SK-N-MC (cell line): ENCODE measurements at regions not wholly inside any gene's neighbourhood (a gene's known extent, or its start where the extent isn't known, plus 50 kb on each side); places are given as distances from the start of the nearest gene placed in this dataset.

ENCODE experiments used
- EZH2 ChIP-seq: fragments of 200-600 bp; sonication (generic); IDR thresholded peaks from one replicate; pipeline ENCODE4 v1.6.1; 2017; ENCODE audit warnings: antibody characterized with exemption
- POLR2AphosphoS5 ChIP-seq: IDR thresholded peaks from 2 replicates; pipeline ENCODE4 v1.6.1; 2012; ENCODE audit warnings: mild to moderate bottlenecking, low read depth, low read length, borderline replicate concordance

- TF ChIP-seq EZH2 (no peak), POLR2AphosphoS5 (no peak)
These were observed 519.2 kb upstream of the AGTR1 start for GRCh38 chr3:148178503-148178902.
